ENCODE measurements at regions not wholly inside any gene's neighbourhood (a gene's known extent, or its start where the extent isn't known, plus 50 kb on each side); places are given as distances from the start of the nearest gene placed in this dataset.

- DNase-seq (ENCODE audit: low read depth, low spot score): no peak
Observed at GRCh38 chr20:22243067-22243466, 341.3 kb downstream of the FOXA2 start.

DNA sequence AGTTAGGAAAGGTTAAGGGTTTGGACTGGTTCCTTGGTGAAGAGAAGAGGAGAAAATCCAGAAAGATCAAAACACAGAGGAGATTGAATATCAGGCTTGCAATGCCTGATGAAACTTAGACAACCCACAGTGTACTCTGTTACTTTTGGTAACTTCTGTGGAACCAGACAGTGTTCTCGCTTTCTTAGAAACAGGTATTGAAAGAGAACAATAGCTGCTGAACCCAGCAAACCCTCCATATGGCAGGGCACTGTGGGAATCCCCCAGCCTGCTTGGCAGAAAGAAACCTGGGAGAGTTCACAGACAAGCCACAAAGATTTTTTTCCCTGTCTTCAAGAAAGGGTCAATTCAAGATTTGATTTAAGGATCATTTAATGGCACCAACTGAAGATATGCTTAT is 342.8 kb downstream of the FOXA2 start:
- no peak for DNase-seq (ENCODE audit: low read depth, low spot score)

DNA sequence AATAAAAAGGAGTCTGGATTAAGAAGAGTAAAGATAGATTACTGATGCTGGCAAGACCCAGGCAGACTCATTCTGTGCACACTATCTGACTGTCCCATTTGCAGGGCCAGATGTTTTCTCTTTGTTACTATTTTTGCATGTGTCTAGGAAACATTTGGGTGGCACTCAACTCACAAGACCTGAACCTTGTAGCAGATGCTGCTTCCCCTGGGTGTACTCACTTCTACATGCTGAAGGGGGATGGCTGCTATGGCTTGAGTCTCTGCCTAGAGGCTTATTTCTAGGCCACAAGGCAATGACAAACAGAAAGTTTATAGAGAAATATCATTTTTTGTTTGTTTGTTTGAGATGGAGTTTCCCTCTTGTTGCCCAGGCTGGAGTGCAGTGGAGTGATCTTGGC is 351.4 kb downstream of the FOXA2 start:
- no peak for DNase-seq (ENCODE audit: low read depth, low spot score)

- DNase-seq (ENCODE audit: low read depth, low spot score): no peak
Observed at GRCh38 chr20:22232473-22232872, 351.9 kb downstream of the FOXA2 start.

GRCh38 chr20:22226849-22227700 is 357.3 kb downstream of the FOXA2 start:
- no peak for DNase-seq (ENCODE audit: low read depth, low spot score)

DNA sequence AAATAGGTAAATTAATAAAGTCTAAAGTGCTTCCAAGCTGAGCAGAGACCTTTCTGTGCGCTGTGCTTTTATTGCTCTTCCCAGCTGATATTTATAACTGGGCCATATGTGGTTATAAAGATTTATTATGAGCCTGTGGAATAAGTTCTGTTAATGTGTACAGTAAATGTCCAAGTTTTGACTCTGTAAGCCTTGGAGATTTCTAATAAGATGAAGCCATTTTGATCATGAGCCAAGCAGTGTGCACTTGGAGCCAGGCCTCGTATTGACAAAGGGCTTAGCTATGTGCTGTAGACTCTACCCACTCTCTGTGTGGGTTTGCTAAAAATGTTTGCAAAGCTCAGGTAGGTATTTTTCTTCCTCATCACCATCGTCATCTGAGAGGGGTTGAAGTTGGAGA is 361.1 kb downstream of the FOXA2 start:
- no peak for DNase-seq (ENCODE audit: low read depth, low spot score)

- DNase-seq (ENCODE audit: low read depth, low spot score): no peak
Observed at GRCh38 chr20:22217712-22218352, 366.5 kb downstream of the FOXA2 start.

GRCh38 chr20:22216984-22217383 is 367.4 kb downstream of the FOXA2 start:
- DNase-seq (ENCODE audit: low read depth, low spot score): no peak

DNA sequence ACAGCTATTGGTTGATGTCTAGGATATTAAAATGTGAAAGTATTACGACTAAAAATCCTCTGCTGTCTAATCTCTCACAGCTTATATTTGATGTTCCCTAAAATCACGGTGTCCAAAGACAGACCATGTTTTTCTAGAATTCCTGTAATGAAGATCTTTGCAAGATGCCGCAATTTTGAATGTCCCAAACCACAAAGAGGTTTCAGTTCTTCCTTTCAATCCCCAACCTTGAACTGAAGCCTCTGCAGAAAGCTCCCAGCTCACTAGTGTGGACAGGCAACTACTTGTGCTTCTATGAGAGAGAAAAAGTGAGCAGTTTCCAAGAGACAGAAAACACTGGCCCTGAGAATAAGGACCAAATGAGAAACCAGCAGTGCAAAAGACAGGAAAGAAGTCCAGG is 370.1 kb downstream of the FOXA2 start:
- DNase-seq (ENCODE audit: low read depth, low spot score): no peak

DNA sequence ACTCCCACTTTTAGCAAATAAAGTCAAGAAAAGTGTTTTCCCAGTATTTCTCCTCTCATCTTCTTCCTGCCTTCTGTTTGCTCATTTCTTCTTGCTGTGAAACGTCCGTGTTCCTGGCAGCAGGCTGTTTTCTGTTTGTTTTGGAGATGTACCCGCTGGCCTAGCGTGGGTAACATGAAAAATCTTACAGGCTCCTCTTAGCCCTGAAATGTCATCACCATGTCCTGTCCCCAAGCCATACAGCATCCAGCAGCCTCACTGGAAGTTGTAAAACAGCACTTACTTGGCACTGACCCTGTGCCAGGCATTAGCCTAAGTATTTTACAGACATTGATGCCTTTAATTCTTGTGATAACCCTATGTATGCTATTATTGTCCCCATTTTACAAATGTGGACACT is 371.1 kb downstream of the FOXA2 start:
- DNase-seq (ENCODE audit: low read depth, low spot score): no peak

GRCh38 chr20:22207280-22207679 is 377.1 kb downstream of the FOXA2 start:
- DNase-seq (ENCODE audit: low read depth, low spot score): no peak

- DNase-seq (ENCODE audit: low read depth, low spot score): no peak
Observed at GRCh38 chr20:22204801-22205200, 379.6 kb downstream of the FOXA2 start.

DNA sequence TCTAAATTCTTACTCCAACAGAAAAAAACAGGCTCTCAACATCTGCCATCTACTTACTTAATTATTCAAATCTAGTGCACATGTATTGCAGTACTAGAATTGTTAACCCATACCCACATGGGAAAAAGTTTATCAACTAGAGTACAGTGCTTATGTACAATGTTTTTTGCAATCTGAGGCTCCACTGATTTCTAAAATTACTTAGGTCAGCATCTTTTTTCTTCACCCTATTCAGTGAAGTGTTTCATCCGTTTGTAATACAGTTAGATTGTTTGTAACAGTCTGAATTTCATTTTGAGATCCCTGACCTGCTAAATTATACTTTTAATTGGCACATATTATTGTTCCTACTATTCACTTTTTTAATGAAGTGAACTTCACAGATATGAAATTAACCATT is 402.2 kb downstream of the FOXA2 start:
- no peak for DNase-seq (ENCODE audit: low read depth, low spot score)

- no peak for DNase-seq (ENCODE audit: low read depth, low spot score)
Observed at GRCh38 chr20:22180244-22180643, 404.1 kb downstream of the FOXA2 start.

DNA sequence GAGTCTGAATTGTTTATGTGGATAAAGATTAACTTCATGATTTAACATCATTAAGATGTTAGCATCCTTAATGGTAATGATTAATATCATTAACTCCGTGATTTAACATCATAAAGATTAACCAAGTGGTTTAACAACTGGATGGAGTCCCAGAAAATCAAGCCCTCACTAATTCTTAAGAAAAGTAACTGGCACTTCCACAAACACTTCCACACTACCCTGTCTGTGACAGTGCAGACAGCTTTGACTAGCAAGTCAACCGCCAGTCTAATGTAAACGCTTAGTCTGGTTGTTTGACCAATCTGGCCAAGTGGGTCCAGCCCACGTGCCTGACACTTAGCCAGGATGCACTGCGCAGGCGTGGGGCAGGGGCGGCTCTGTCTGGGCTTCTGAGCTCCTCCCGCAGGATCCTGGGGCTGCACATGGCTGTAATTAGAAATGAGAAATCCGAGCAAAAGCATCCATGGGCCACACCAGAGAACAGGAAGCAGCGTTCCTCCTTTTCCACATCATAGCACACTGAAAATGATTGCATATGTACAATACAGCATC is 424.2 kb downstream of the FOXA2 start:
- DNase-seq (ENCODE audit: low read depth, low spot score): no peak

DNA sequence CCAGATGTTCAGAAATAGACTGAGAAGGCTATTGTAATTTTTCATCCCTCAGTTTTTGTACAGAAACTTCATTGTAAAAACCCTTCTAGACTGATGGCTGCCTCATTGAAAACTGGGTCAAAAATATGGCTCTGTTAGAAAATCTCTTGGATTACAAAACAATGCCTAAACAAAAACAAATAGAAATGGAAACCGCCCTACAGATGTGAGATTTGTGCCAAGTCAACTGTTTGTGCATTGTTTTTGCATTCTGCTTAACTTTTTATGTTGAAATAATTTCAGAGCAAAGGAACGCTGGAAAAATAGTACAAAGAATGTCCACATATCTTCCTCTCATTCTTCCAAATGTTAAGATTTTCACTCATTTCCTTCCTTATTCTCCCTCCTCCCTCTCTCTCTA is 425.1 kb downstream of the FOXA2 start:
- no peak for DNase-seq (ENCODE audit: low read depth, low spot score)

DNA sequence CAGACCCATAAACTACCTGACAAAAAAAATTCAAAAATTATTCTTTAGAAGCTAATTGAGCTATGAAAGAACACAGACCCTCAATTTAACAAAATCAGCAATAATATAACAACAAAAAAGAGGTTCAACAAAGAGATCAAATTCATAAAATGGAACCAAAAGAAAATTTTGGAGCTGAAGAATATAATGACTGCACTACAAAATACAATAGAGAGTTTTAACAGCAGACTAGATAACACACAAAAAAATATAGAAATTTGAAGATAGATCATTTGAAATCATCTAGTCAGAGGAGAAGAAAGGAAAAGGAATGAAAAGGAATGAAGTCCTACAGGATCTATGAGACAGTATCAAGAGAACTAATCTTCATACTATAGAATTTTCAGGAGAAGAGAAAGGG is 422.1 kb downstream of the PAX1 start:
- no peak for DNase-seq (ENCODE audit: low read depth, low spot score)

- no peak for DNase-seq (ENCODE audit: low read depth, low spot score)
Observed at GRCh38 chr20:22106308-22106938, 401.0 kb downstream of the PAX1 start.

DNA sequence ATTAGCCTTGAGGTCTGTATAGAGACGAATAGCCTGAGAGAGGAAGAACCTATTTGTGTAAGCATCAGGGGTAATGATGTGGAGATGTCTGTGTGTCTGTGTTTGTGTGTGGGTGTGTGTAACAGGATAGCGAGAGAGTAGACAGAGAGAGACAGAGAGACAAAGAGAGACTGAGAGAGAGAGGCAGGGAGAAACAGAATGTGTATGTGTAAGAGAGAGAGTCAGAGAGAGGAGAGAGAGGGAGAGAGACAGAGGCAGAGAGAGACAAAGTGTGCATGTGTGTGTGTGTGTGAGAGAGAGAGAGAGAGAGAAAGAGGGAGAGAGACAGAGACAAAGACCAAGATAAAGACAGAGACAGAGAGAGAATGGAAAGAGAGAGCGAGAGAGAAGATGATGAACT is 396.1 kb downstream of the PAX1 start:
- no peak for DNase-seq (ENCODE audit: low read depth, low spot score)

DNA sequence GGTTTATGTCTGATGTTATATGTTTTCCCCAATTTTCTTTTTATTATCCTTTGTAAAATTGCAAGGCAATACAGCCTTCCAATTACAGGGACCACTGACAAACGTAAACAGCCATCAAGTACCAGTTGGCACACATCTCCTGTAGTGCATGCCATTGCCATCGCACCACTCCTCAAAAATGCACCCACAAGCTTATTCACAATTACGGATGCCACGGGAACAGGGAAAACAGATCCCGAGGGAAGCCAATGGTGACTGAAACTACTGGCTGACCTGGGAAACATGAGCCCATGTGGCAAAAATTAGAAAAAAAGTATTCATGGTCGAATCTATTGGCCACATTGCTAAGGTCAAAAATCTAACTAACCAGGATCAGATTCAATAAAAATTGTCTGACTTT is 395.2 kb downstream of the PAX1 start:
- no peak for DNase-seq (ENCODE audit: low read depth, low spot score)

DNA sequence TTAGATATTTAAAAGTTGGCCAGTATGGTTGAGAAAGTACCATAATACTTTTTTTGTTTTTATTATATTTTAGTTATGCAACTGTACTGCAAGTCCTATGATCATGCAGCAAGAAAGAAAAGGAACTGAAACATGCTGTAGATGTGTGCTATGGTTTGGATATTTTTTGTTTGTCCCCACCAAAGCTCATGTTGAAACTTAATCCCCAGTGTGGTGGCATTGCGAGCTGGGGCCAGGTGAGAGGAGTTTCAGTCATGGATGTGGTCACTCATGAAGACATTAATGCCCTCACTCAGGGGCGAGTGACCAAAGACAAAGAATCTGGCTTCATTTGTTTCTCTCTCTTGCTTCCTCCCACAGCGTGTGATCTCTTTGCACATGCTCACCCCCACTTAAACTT is 393.9 kb downstream of the PAX1 start:
- DNase-seq (ENCODE audit: low read depth, low spot score): no peak

- no peak for DNase-seq (ENCODE audit: low read depth, low spot score)
Observed at GRCh38 chr20:22098511-22098910, 393.0 kb downstream of the PAX1 start.

Measured in pulmonary artery endothelial cell (primary cell).